Kidney epithelial cell (primary cell): ENCODE measurements at regions not wholly inside any gene's neighbourhood (a gene's known extent, or its start where the extent isn't known, plus 50 kb on each side); places are given as distances from the start of the nearest gene placed in this dataset.

Source experiments
- DNase-seq: peaks from one replicate; pipeline ENCODE4 v3.0.0-alpha.2; 2010; ENCODE audit warnings: low read depth
- H3K27me3 ChIP-seq: 2 replicates; pipeline ENCODE4 v1.6.0; 2011; ENCODE audit warnings: low read length; ENCODE audit not compliant: control insufficient read depth, insufficient read depth
- H3K36me3 ChIP-seq: 2 replicates; pipeline ENCODE4 v1.5.1; 2011; ENCODE audit warnings: low read length; ENCODE audit not compliant: control insufficient read depth, insufficient read depth
- H3K4me3 ChIP-seq: 2 replicates; pipeline ENCODE4 v1.5.1; 2011; ENCODE audit warnings: low read depth, mild to moderate bottlenecking, control low read depth, low read length
- CTCF ChIP-seq: IDR thresholded peaks from 2 replicates; pipeline ENCODE4 v1.5.1; 2011; ENCODE audit warnings: mild to moderate bottlenecking, moderate library complexity, low read length, control low read depth, inconsistent platforms; ENCODE audit not compliant: insufficient read depth, poor library complexity, severe bottlenecking

DNA sequence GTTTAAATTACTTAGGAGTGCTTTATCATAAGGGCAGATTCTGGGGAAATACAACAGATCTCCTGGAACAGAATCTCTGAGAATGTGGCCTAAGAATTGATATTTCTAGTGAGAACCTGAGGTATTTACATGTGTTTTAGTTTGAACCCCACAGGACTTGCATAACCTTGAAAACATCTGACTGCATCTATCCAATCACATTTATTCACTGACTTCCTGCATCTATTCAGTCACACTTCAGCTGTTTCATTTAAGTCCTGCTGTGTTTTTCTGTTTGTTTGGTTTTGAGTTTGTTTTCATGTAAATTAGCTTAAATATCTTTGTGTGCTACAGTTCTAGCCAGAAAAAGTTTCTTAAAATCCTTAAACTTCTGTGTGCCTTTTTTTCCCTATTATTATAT lies 1260.7 kb downstream of the PLA2G4A start:
- DNase-seq: no peak
- H3K27me3 ChIP-seq: no peaks in the 10 kb centered on the region
- H3K4me3 ChIP-seq: no peak overlapping the region
- no peak for TF ChIP-seq CTCF
- no peaks in the 10 kb centered on the region for H3K36me3 ChIP-seq

GRCh38 chr1:188096521-188096920 lies 1267.8 kb downstream of the PLA2G4A start:
- DNase-seq: no peak
- no peak for TF ChIP-seq CTCF
- Histone ChIP-seq H3K4me3 (no peak overlapping the region), H3K36me3 (no peaks in the 10 kb centered on the region), H3K27me3 (no peaks in the 10 kb centered on the region)

DNA sequence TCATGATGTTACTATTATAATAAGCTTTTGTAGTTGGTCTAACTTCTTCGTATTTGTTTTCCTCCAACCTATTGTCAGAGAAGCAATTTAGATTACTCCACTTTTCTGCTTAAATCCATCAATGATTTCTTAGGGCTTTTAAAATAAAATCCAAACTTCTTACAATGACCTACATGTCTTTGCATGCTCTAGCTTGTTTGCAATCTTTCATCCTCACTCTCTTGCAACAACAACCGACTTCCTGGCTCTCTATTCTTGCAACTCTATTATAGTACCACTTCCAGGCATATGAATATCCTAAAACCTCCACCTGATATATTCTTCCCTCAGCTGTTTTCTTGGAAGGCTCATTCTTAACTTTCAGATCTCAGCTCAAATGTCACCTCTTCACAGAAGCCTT lies 1288.7 kb downstream of the PLA2G4A start:
- DNase-seq: no peak
- Histone ChIP-seq H3K36me3 (no peaks in the 10 kb centered on the region), H3K4me3 (no peak overlapping the region), H3K27me3 (no peaks in the 10 kb centered on the region)
- no peak for TF ChIP-seq CTCF

- no peak for DNase-seq
- no peak for TF ChIP-seq CTCF
- no peaks in the 10 kb centered on the region for H3K36me3 ChIP-seq
- H3K27me3 ChIP-seq: no peaks in the 10 kb centered on the region
- no peak overlapping the region for H3K4me3 ChIP-seq
Observed at GRCh38 chr1:188122646-188123045, 1293.9 kb downstream of the PLA2G4A start.

DNA sequence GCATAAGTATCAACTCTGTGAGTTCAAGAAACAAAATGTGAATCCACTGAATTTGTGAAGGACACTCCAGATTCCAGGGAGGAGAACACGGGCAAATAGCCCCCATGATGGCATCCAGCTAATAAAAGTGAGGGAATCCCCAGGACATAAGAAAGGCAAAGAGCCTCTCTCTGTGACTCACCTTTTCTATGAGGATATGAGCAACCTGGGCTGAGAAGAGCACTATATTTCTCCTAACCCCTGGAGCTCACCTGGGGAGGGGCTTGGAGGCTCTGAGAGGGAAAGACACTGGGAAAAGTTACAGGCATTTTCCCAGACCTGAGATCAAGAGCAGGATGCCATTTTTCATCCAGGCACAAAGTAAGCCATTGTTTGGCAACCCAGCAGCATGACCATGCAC lies 1298.8 kb downstream of the PLA2G4A start:
- no peaks in the 10 kb centered on the region for H3K27me3 ChIP-seq
- no peak for DNase-seq
- TF ChIP-seq CTCF: no peak
- no peak overlapping the region for H3K4me3 ChIP-seq
- H3K36me3 ChIP-seq: no peaks in the 10 kb centered on the region

DNA sequence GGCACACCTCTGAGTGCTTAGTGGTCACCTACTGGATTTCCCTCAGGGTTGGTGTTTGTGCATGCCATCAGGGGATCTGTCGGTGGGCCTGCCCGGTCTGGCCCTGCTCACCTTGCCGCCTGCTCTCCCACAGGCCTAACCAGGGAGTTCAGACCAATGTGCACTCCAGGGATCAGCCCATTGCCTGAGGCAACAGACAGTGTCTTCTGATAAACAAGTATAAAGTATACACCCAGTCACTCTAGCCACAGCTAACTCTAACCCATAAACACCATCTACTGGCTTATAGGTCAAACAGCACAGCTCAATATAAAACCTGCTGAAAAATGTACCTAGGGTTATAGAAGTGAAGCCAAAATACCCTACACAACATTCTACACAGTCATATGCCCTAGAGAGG lies 1300.0 kb downstream of the PLA2G4A start:
- no peak overlapping the region for H3K4me3 ChIP-seq
- H3K27me3 ChIP-seq: no peaks in the 10 kb centered on the region
- DNase-seq: no peak
- no peaks in the 10 kb centered on the region for H3K36me3 ChIP-seq
- TF ChIP-seq CTCF: no peak
